OCI-LY3 (cell line): ENCODE measurements at regions not wholly inside any gene's neighbourhood (a gene's known extent, or its start where the extent isn't known, plus 50 kb on each side); places are given as distances from the start of the nearest gene placed in this dataset.

ENCODE experiments used
- H2AFZ ChIP-seq: fragments of 200-600, 300-600 bp; shearing (Covaris generic); 2 replicates; pipeline ENCODE4 v1.6.0; 2014; ENCODE audit warnings: antibody characterized with exemption, low read depth, low read length
- H3K27ac ChIP-seq: fragments of 200-600, 300-600 bp; sonication (generic); 2 replicates; pipeline ENCODE4 v1.5.1; 2014; ENCODE audit warnings: mild to moderate bottlenecking, low read length, moderate library complexity, mixed read lengths
- H3K27me3 ChIP-seq: fragments of 200-600, 300-600 bp; sonication (generic); 2 replicates; pipeline ENCODE4 v1.6.1; 2014; ENCODE audit warnings: low read depth, low read length, mixed read lengths
- H3K36me3 ChIP-seq: fragments of 200-600, 300-600 bp; sonication (generic); replicated peaks from 2 replicates; pipeline ENCODE3; 2014; ENCODE audit warnings: low read depth, low read length, mixed read lengths
- H3K4me1 ChIP-seq: fragments of 300-600, 200-600 bp; sonication (generic); 2 replicates; pipeline ENCODE4 v1.6.1; 2014; ENCODE audit warnings: low read length, mixed read lengths
- H3K4me2 ChIP-seq: fragments of 200-600, 300-600 bp; sonication (generic); 2 replicates; pipeline ENCODE4 v1.6.1; 2014; ENCODE audit warnings: low read length, mixed read lengths
- H3K4me3 ChIP-seq: fragments of 300-600, 200-600 bp; sonication (generic); 2 replicates; pipeline ENCODE4 v1.5.1; 2014; ENCODE audit warnings: antibody characterized with exemption, mild to moderate bottlenecking, low read length, moderate library complexity
- H3K79me2 ChIP-seq: fragments of 300-600, 200-600 bp; shearing (Covaris generic); 2 replicates; pipeline ENCODE4 v1.6.1; 2014; ENCODE audit warnings: mild to moderate bottlenecking, low read length, mixed read lengths
- H3K9ac ChIP-seq: fragments of 300-600, 200-600 bp; shearing (Covaris generic); 2 replicates; pipeline ENCODE4 v1.6.0; 2014; ENCODE audit warnings: mild to moderate bottlenecking, low read length, moderate library complexity
- H3K9me3 ChIP-seq: fragments of 200-600, 300-600 bp; shearing (Covaris generic); 2 replicates; pipeline ENCODE4 v1.6.1; 2014; ENCODE audit warnings: low read length, mixed read lengths; ENCODE audit not compliant: insufficient read depth
- H4K20me1 ChIP-seq: fragments of 200-600, 300-600 bp; sonication (generic); 2 replicates; pipeline ENCODE4 v1.6.1; 2016; ENCODE audit warnings: low read length, mixed read lengths; ENCODE audit not compliant: insufficient read depth
- CTCF ChIP-seq: fragments of 200-600, 300-600 bp; sonication (generic); IDR thresholded peaks from 2 replicates; pipeline ENCODE4 v1.5.1; 2014; ENCODE audit warnings: antibody characterized with exemption, low read length, low read depth
- EZH2phosphoT487 ChIP-seq: fragments of 200-600 bp; shearing (Covaris generic); IDR thresholded peaks from 2 replicates; pipeline ENCODE4 v1.6.1; 2018; ENCODE audit warnings: antibody characterized with exemption, mixed run types, low read depth

DNA sequence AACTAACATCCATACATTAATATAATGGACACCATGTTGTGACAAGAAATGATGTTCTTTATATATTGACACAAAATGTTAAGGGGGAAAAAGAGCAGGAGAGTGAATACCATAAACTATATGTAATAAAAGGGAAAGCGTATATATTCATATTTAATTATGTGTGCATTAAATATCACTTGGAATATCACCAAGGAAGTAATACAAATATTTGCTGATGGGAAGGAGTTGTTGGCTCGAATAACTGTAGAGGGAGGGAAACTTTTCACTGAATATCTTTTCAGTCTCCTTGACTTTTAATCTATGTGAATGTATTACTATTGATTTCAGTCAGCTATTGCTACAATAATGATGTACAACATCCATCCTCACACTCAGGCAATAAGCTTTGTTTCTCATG is 167.0 kb upstream of the DPH6 start:
- Histone ChIP-seq H4K20me1 (no peaks in the 10 kb centered on the region), H3K9me3 (no peaks in the 10 kb centered on the region), H3K4me3 (no peak overlapping the region), H3K79me2 (no peaks in the 10 kb centered on the region), H3K4me2 (no peak overlapping the region), H2AFZ (no peak overlapping the region), H3K27ac (no peak overlapping the region), H3K9ac (no peak overlapping the region), H3K27me3 (no peaks in the 10 kb centered on the region), H3K4me1 (no peaks in the 10 kb centered on the region), H3K36me3 (no peaks in the 10 kb centered on the region)
- TF ChIP-seq EZH2phosphoT487: no peak
- TF ChIP-seq CTCF: no peak

- TF ChIP-seq CTCF: no peak
- TF ChIP-seq EZH2phosphoT487: no peak
- H3K4me2 ChIP-seq: no peak overlapping the region
These were observed 167.8 kb upstream of the DPH6 start for GRCh38 chr15:35713733-35714132.

DNA sequence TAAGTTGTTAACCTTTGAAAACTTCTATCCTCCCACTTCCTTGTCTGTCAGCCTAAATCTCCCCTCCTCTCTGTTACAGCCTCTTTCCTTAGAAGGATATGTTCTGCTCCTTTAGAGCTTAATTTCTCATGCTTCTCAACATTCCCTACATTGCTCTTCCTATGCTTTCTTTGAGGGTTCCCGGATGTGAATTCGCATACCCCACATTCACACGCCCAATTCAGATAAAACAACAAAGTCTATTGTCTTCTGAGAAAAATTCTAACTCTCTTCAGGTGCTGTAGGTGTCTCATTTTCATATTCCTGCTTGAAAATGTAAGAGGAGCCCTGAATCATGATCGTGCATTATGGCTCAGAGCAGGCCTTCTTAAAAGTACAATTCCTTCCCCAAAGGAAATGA is 171.8 kb upstream of the DPH6 start:
- Histone ChIP-seq H2AFZ (no peak overlapping the region), H3K79me2 (no peaks in the 10 kb centered on the region), H4K20me1 (no peaks in the 10 kb centered on the region), H3K27me3 (no peaks in the 10 kb centered on the region), H3K4me1 (no peaks in the 10 kb centered on the region), H3K4me2 (no peak overlapping the region), H3K27ac (no peak overlapping the region), H3K9me3 (no peaks in the 10 kb centered on the region), H3K9ac (no peak overlapping the region), H3K4me3 (no peak overlapping the region), H3K36me3 (no peaks in the 10 kb centered on the region)
- no peak for TF ChIP-seq EZH2phosphoT487
- TF ChIP-seq CTCF: no peak

More at GRCh38 chr15:35713733-35714132, 167.8 kb upstream of the DPH6 start:
- H3K4me3 ChIP-seq: no peak overlapping the region
- H2AFZ ChIP-seq: no peak overlapping the region
- no peak overlapping the region for H3K9ac ChIP-seq
- H3K79me2 ChIP-seq: no peaks in the 10 kb centered on the region
- no peaks in the 10 kb centered on the region for H3K27me3 ChIP-seq
- H3K9me3 ChIP-seq: no peaks in the 10 kb centered on the region
- H3K4me1 ChIP-seq: no peaks in the 10 kb centered on the region
- no peaks in the 10 kb centered on the region for H3K36me3 ChIP-seq
- H3K27ac ChIP-seq: no peak overlapping the region
- no peaks in the 10 kb centered on the region for H4K20me1 ChIP-seq

DNA sequence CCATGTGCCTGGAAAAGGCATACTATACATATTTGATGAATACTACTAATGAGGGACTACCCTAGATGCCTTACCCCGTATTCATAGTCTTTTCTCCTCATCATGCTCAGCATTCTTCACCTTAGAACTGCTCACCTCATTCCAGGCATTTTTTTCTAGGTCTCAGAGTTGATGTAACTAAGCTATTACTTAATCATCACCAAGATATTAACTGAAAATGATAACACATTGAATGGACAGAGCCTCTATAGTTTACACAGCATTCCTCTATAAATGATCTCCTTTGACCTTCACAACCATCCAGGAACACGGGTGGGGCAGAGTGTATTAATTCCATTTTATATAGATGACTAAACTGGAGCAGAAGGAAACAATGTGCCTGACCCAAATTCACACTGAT is 174.1 kb upstream of the DPH6 start:
- TF ChIP-seq CTCF: no peak
- no peaks in the 10 kb centered on the region for H3K36me3 ChIP-seq
- H3K9me3 ChIP-seq: no peaks in the 10 kb centered on the region
- H3K9ac ChIP-seq: no peak overlapping the region
- no peak overlapping the region for H3K4me3 ChIP-seq
- no peak overlapping the region for H2AFZ ChIP-seq
- no peaks in the 10 kb centered on the region for H3K27me3 ChIP-seq
- H3K79me2 ChIP-seq: no peaks in the 10 kb centered on the region
- no peak overlapping the region for H3K27ac ChIP-seq
- H3K4me1 ChIP-seq: no peaks in the 10 kb centered on the region
- no peak overlapping the region for H3K4me2 ChIP-seq
- no peaks in the 10 kb centered on the region for H4K20me1 ChIP-seq
